HG03432 (cell line): ENCODE measurements at regions not wholly inside any gene's neighbourhood (a gene's known extent, or its start where the extent isn't known, plus 50 kb on each side); places are given as distances from the start of the nearest gene placed in this dataset.
"Not testable (repeated sequence)": the region's sequence is repeated elsewhere in the genome, so short reads cannot be mapped to it uniquely, and the experiment has no call there.

Experiments used
- ATAC-seq: cut with Tn5 transposase; IDR thresholded peaks from one replicate; pipeline ENCODE4 v1.9.1; 2021; ENCODE audit warnings: mild to moderate bottlenecking, moderate library complexity; ENCODE audit not compliant: unreplicated experiment

GRCh38 chr16:72464597-72465368 lies 292.8 kb upstream of the PMFBP1 start:
- no peak for ATAC-seq

DNA sequence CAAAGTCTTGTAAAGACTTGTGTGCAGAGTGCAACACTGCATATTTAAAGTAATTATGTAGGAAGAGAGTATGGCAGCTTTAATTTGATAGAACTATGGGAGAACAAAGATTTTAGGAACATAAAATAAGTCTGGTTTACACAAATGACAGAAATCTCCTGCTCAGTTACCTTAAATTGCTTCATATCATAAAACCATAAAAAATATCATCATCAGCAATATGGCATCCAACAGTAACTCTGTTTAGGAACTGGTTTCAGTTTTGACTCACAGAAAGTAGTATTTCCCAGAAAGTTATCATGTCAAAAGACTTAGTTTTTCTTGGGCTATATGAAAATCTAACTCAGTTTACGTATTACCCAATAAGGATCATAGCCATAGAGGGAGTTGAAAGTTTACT lies 292.1 kb upstream of the PMFBP1 start:
- no peak for ATAC-seq

DNA sequence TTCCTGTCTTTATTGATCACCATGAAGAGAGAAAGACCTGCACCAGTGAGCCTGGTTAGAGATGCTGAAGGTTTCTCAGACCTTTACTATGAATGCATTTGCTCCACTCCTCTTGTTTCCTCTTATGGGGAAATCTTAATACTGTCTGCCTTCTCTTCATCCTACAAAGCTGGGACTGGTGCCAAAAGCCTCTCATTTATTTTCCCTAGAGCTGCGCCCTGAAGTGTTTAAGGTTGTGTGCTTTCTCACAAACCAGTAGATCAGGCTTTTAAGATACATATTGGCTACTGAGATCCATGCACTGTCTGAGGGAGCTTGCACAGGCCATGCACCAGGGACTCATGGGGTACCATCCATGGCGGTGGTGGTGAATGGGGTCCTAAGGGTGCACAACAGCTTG lies 286.1 kb upstream of the PMFBP1 start:
- no peak for ATAC-seq

DNA sequence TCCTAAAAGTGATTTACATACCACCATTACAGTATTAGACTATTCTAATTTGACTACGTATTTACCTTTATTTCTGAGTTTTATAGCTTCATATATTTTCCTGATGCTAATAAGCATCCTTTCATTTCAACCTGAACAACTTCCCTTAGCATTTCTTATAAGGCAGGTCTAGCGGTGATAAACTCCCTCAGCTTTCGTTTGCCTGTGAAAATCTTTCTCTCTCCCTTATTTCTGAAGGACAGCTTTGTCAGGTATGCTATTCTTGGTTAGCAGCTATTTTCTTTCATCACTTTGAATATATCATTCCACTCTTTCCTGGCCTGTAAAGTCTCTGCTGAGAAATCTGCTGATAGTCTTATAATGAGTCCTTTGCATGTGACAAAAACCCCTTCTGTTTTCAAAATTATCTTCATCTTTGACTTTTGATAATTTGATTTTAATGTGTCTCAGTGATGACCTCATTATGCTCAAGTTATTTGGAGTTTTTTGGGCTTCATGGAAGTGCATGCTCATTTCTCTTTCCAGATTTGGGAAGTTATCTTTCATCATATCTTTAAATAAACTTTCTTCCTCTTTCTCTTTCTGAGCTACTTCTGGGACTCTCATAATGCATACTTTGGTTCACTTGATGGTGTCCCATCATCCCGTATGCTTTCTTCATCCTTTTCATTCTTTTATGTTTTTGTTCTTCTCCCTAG lies 285.4 kb upstream of the PMFBP1 start:
- no peak for ATAC-seq

GRCh38 chr16:72455743-72456659 lies 284.0 kb upstream of the PMFBP1 start:
- no peak for ATAC-seq

DNA sequence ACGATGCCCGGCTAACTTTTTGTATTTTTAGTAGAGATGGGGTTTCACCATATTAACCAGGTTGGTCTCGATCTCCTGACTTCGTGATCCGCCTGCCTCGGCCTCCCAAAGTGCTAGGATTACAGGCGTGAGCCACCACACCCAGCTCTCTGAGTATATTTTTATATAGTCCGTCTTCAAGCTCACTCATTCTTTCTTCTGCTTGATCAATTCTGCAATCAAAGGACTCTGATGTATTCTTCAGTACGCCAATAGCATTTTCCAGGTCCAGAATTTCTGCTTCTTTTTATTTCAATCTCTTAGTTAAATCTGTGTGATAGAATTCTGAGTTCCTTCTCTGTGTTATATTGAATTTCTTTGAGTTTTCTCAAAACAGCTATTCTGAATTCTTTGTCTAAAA lies 281.9 kb upstream of the PMFBP1 start:
- ATAC-seq, result not testable (repeated sequence)

DNA sequence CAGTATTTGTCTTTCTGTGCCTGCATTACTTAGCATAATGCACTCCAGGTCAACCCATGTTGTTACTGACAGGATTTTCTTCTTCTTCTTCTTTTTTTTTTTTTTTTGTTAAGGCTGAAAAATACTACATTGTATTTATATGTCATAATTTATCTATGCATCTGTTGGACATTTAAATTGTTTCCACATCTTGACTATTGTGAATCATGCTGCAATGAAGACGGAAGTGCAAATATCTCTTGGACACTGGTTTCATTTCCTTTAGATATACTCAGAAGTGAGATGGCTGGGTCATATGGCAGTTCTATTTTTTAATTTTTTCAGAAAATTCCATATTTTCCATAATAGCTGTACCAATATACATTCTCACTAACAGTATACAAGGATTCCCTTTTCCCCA lies 272.7 kb upstream of the PMFBP1 start:
- no peak for ATAC-seq

DNA sequence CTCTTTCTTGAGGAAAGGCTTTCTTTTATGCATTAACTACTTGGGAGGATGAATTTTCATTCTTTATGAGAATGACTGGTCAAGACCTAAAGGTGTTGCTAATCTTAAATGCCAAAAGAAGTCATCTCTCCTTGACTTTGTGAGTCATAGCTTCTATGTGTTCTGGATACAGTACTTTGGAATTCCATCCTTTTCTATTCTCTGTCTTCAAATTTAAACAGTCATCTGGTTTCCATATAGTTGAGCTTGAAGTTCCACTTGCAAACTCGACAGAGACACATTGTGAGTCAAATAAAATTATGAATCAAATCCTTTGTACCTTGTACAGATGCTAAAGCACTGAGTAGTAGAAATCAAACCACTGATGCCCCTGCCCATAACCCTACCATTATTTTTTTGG lies 271.9 kb upstream of the PMFBP1 start:
- ATAC-seq, result no peak

DNA sequence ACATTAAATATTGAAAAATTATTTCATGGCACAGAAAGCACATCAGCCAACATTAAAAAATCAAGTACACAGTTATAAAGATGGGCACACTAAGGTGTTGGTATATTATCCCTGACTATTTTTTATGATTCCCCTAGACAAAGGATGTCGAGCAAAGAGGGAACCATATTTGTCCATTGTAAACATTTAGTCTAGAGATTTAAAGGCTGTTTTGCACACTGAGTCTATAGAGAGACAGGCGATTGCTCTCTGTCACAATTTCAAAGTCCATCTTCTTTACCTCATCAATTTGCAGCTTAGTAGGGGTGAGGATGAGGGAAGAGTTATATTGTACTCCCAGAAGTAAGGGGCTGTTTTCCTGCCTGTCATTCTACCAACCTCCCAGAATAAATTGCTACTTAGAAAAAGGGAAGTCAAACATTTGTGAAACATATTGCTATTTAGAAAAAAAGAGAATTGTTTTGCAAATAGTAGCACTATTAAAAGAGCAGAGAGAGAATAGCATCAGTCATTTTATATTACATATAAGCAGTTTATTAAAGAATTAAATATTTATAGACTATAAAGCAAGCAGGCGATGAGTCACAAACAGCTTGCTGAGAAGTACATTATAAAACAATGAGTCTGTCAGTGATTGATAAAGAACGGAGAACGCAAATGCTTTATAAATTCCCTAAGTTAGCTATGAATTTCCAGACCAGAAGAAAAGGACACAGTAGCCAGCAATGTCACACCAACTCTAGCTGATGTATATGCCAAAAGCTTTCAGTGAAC lies 270.6 kb upstream of the PMFBP1 start:
- no peak for ATAC-seq

DNA sequence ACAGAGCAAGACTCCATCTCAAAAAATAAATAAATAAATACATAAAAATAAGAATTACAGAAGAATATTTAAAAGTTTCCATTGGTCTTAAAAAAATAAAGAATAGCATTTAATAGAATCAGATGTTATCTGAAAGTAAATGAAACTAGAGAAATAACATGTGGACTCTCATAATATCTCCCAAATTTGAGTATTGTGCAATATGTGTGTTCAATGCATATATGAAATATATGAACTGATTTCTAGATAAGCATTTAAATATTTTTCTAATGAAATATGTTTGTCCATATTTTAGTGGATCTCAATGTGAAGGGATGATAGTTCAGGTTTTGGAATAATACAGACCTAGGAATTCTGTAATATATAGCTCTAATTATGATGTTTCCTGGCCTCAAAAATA lies 265.9 kb upstream of the PMFBP1 start:
- no peak for ATAC-seq

DNA sequence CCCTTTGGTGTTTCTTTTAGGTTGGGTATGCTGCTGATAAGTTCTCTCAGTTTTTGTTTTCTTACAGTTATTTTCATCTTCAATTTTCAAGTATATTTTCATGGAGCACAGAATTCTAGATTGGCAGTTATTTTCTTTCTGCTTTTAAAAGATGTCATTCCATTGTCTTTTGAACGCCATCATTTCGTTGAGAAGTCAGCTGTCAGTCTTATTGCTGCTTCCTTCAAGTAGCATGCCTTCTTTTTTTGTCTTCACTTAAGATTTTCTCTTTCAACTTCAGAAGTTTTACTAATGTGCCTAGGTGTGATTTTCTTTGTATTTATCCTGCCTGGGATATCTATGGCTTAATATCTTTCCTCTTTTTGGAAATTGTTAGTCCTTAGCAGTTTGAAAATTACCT lies 262.2 kb upstream of the PMFBP1 start:
- ATAC-seq, result no peak

GRCh38 chr16:72430121-72430520 lies 258.2 kb upstream of the PMFBP1 start:
- ATAC-seq, result no peak

DNA sequence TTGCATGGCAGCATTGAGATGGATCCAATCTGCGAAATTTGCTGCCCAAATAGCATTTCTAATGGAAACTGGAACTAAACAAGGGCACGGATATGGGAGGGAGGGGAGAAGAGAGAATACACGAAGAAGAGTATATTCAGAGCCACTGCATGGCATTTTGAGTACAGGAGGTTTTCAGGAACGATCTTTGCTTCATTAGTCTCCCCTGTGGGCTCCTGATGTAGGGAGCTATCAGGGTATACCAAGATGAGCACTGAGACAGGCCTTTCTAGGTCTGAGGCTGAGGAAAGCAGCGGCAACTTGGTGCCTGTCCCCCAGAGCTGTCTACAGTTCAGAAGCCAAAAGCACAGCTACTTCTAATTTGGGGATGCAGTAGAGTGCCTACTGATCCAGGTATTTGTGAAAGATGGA lies 257.7 kb upstream of the PMFBP1 start:
- no peak for ATAC-seq

DNA sequence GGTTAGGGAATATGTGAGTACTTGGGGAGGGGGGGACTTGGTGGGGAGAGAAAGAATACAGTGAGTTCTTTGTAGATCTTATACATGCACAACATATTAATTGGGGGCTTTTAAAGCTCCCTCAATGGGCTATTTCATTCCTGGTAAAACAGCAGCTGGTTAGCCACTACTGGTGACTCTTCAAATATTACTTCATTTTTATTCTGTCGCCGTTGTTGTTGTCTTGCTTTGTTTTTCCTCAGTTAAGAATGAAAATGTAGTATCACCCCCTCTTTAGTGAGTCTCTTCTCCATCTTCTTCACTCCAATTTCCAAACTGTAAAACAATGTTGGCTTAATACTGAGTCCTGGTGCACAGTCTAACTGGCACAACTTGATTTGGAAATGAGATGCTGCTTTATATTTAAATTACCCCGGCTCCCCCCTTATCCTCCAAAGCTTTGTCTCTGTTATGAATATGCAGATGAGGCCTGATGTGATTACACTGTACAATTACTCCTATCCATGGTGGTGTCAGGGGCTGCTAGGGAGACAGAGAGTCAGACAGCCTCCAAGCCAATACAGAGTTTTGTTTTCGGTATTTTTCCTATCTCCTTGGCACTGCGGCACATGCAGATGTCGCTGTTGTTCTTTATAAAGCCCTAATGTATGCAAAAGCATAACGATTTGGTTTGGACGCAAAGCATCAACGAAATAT lies 256.9 kb upstream of the PMFBP1 start:
- ATAC-seq, result no peak

DNA sequence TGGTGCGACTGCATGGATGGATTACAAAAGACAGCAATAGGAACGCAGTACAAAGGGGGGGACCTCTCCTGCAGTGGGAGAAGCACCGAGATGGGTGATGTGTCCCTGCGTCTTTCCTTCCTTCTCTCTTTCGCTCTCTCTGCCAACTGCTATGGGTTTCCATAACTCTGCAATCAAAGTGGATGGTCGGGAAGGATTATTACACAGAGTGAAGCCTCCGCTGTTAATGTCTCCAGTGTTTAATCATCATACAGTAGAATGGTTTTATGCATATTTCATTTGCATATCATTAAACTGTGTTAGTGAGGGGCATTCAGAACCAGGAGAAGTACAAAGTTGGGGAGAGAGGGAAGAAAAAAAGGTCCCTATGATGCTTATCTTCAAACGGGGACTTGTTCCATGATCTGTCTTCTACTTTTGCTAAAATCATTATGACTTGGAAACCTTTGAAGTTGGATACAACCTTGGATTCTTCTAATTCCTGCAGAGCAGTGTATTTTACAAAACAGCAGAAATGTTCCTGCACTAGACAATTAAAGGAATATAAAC lies 255.9 kb upstream of the PMFBP1 start:
- no peak for ATAC-seq

GRCh38 chr16:72427051-72427782 lies 255.3 kb upstream of the PMFBP1 start:
- no peak for ATAC-seq

- ATAC-seq, result no peak
Measured at GRCh38 chr16:72426386-72426785, 254.4 kb upstream of the PMFBP1 start.

GRCh38 chr16:72425571-72426341 lies 253.8 kb upstream of the PMFBP1 start:
- ATAC-seq, result no peak
